ENCODE measurements at regions not wholly inside any gene's neighbourhood (a gene's known extent, or its start where the extent isn't known, plus 50 kb on each side); places are given as distances from the start of the nearest gene placed in this dataset.

DNA sequence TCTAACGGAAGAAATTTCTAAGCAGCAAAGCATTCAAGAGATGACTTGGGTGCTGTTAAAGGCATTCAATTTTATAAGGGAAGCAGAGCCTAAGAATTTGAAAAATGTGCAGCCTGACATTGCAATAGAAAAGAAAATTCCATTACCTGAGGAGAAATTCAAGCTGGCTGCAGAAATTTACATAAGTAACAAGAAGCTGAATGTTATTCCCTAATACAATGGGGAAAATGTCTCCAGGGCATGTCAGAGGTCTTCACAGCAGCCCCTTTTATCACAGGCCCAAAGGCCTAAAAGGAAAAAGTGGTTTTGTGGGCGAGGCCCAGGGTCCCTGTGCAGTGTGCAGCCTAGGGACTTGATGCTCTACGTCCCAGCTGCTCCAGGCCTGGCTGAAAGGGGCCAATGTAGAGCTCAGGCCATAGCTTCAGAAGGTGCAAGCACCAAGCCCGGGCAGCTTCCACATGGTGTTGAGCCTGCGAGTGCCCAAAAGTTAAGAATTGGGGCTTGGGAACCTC, 306.7 kb downstream of the RDH14 start:
- DNase-seq (ENCODE audit: low read depth): no peak

DNA sequence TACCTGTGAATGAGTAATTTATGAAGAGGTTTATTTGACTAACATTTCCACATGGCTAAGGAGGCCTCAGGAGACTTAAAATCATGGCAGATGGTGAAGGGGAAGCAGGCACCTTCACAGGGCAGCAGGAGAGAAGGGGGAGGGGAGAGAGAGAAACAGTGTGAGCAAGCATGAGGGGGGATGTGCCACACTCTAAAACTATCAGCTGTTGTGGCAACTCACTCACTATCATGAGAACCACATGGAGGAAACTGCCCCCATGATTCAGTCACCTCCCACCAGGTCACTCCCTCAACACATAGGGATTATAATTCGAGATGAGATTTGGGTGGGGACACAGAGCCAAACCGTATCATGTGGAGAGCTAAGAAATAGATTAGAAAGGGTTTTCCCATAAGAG, 309.0 kb downstream of the RDH14 start:
- DNase-seq (ENCODE audit: low read depth): no peak

DNA sequence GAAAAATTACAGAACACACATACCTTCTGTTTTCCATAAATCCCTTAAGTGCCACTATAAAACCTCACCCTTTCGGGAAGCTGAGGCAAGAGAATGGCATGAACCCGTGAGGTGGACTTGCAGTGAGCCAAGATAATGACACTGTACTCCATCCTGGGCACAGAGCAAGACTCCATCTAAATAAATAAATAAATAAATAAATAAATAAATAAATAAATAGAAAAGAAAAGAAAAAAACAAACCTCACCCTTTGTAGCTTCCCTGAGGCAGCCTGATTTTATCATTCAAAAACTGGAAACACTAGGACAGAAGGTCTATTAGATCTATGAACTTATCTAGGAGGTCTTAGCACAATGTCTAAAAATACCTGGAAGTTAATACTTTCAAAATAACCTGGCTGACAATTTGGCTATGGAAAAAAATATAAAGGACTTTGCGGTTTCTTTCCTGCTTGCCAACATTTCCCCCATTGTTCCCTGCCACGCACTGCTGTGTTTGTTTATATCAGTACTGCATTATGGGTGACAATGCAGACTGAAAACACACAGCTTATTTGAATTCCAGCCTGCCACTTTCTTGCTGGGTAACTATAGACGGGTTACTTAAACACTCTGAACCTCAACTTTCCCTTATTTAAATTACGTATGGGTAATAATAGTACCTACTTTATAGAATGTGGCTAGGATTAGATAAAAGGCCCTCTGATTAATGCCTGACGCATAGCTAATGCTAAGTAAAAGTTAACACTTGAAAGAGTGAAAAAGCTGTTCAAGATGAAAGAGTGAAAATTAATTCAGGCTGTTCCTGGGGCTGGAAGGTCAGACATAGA, 313.0 kb downstream of the RDH14 start:
- no peak for DNase-seq (ENCODE audit: low read depth)

DNA sequence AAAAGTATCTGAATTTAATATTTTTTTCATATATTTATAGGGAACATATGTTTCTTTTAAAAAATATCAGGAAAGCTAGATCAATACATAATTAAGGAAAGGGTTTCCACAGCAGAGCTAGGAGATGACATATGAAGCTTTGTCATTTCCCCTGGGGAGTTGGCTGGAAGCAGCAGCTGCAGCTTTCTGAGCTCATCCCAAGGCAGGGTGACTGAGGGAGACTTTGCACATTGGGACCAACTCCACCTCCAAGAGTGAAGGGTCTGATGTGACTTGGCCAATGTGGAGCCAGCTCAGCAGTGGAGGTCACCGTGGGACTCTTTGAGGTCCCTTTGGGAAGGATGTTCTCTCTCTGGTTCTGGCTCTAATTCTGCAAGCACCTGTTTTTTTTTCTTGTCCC, 315.1 kb downstream of the RDH14 start:
- DNase-seq (ENCODE audit: low read depth): no peak

DNA sequence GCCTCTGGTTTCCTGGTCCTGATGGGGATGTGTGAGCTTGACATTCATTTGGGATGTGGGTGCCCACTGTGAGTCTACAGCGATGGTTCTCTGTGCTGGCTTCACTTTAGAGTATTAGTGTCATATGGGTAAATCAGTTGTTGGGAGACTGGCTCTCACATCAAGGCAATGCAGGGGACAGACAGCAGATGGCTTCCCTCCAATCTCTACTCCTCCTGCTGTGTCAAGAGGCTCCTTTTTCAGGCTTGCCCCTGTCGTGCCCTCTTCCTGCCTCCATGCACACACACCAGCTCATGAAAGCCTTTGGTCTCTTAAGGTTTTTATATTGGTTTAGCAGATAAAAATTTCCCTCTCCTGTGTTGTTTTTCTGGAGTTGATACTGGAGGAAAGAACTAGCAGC, 315.6 kb downstream of the RDH14 start:
- no peak for DNase-seq (ENCODE audit: low read depth)

DNA sequence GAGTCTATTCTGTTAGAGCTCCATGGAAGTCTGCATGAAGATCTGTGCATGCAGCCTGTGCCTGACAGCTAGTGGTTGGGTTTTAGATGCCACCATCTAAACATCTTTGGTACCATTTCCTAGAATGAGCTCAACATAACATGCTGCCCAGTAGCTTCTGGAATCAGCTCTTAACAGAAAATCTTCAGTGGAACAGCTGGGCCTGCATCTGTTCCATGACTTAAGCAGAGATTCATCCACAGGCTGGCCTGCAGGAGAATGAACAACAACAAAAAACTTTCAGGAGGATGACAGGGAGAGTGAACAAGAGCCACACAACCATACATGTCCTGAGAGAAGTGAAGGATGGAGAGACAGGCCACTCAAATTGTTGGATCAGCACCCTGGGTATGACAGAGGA, 316.6 kb downstream of the RDH14 start:
- no peak for DNase-seq (ENCODE audit: low read depth)

DNA sequence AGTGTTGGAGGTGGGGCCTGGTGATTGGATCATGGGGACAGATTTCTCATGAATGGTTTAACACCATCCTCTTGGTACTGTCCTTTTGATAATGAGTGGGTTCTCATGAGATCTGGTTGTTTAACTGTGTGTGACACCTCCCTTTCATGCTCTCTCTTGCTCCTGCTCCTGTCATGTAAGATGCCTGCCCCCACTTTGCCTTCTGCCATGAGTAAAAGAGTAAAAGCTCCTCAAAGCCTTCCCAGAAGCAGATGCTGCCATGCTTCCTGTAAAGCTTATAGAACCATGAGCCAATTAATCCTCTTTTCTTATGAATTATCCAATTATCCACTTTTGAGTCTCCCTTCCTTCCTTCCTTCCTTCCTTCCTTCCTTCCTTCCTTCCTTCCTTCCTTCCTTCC, 317.7 kb downstream of the RDH14 start:
- no peak for DNase-seq (ENCODE audit: low read depth)

DNA sequence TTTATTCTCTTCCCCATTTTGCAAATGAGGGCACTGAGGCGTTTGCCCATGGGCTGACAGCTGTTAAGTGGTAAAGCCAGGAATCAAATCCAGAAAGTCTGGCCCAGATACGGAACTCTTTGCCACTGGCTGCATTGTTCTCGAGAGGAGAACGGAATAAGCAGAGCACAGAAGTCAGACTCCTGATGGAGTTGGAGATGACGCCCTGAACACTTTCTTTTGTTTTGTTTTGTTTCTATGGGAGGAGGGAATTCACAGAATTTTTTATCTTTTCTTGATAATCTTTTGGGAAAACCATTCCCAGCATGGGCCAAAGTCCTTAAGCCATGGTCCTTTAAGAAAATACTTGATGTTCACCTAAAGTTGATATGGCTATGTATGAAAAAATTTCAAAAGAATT, 322.2 kb downstream of the RDH14 start:
- no peak for DNase-seq (ENCODE audit: low read depth)

DNA sequence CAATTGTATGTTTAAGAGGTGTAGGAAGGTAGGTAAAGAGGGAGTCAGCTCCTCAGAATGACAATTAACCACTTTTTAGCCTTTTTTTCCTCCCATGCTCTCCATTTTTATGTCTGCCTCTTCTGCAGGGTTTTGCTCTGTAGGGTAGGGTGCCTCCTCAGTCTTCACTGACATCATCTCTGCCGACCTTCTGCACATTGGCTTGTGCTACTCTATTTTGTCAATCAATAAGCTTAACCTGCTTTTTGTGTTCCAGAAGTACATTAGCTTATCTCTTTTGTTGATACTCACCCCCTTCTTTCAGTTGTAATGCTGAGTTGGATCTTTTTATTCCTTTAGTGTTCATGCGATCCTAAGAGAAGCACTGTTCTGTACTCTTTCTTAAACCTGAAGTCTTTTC, 323.2 kb downstream of the RDH14 start:
- DNase-seq (ENCODE audit: low read depth): no peak

DNA sequence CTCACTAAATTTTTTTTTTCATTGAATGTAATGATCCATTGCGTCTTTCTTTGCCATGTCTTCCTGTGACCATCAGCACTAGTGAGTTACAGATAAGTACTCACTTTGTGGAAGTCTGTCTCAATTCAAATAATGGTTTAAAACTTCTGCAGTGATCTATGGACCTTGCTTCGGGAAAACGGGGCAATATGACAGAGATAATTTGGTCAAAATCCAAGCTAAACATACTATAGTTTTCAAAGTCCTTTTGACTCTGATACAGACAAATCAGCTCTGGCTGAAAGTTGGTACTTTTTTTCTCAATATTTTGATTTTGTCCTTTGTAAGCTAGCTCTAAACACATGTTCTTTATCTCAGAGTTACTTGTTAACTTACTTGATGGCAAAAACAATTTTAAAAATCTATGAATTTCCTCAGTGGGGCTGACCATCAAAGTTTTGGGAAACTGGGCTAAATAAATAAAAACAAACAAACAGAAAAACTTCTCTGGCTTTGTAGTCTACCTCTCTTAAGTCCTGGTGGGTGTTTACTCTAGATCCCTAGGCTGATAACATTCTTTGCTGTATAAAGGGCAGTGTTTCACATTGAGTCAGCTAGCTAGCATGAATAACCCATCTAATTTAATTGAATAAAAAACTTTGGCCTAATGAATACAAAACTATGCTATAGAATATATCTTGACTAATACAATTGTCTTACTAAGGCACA, 327.6 kb downstream of the RDH14 start:
- DNase-seq (ENCODE audit: low read depth): no peak

DNA sequence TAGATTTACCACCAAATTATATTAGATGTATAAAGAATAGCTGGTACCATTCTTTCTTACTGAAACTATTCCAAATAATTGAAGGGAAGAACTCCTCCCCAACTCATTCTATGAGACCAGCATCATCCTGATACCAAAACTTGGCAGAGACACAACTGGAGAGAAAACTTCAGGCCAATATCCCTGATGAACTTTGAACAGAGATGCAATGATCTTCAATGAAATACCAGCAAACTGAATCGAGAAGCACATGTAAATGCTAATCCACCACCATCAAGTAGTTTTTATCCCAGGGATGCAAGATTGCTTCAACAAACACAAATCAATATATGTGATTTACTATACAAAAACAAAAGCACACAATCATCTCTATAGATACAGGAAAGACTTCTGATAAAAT, 329.8 kb downstream of the RDH14 start:
- DNase-seq (ENCODE audit: low read depth): no peak

DNA sequence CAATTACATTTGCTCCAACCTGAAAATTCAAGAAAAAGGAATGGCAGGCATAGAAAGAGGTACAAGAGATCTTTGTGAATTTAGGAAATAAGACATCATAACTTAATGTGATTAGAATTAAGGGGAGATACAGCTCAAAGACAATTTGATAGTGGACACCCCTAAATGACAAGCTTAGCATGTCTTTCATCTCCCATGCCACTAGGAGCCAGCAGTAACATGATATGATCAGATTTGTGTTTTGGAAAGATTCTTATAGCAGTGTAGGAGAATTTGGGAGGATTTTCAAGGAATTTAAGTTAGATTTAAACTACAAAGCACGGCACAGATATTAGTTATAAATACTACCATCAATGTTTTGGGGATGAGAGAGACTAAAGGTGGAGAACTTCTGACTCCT, 340.8 kb downstream of the RDH14 start:
- no peak for DNase-seq (ENCODE audit: low read depth)

DNA sequence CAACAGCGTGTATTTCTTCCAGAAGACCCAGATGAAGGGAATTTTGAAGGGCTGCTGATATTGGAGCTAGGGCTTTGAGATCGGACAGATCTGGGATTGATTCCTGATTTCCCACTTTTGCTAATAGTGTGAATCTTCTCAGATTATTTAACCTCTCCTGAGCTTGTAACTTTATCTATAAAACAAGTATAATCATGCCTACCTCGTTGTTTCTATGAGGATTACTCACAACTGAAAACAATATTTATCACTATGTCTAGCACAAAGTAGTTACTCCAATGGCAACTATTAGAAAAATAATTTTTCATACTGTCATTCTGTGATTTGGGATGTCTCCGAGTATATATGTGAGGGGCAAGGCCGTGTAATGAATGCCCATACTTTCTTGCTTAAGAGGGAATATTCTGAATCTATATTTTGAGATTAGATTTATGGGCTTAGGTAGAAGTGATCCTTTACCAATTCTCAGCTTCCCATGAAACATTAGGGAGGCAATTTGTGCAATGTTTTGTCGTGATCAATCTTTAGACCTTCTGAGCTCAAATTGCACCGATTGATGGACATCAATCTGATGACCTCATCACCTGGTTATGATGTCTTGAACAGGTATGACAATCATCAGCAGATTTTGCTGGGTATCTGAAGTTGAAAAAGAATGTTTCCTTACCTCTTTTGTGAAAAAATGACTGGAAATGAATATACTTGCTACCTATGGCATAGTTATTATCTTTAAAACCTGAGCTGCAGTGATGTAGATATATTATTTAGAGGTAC, 339.9 kb downstream of the KCNS3 start:
- DNase-seq (ENCODE audit: low read depth): no peak

DNA sequence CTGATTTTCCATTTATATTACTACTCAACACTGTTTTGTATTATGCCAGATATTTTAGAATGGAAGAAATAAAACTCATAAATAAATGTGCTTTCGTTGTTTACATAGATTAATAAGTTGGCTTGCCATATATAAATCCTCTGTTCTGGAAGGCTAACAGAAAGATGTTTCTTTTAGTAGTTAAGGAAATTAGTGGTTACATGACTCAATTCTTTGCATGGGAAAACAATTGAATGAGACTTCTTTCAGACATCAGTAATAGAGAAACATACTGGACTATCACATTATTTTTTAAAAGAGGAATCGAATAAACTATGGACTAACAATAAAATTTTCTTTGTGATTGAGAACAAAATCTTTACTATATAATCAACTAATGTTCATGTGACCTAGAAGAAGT, 336.5 kb downstream of the KCNS3 start:
- no peak for DNase-seq (ENCODE audit: low read depth)

DNA sequence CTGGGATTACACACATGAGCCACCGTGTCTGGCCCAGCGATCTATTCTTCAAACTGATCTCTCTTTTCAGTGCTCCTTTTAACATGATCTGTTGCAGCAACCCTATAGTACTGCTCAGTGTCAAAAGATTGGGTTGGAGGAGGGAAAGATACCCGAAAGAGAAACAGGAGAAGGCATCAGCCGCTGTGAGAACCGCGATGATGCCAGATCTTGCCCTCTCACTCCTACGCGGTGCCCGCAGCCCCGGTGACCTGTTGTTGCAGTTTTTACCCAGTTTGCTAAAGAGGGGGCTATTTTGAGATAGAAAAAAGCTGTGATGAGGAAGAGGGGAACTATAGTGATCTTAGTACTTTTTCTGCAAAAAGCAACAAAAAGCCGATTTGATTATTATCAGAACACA, 335.5 kb downstream of the KCNS3 start:
- DNase-seq (ENCODE audit: low read depth): no peak

DNA sequence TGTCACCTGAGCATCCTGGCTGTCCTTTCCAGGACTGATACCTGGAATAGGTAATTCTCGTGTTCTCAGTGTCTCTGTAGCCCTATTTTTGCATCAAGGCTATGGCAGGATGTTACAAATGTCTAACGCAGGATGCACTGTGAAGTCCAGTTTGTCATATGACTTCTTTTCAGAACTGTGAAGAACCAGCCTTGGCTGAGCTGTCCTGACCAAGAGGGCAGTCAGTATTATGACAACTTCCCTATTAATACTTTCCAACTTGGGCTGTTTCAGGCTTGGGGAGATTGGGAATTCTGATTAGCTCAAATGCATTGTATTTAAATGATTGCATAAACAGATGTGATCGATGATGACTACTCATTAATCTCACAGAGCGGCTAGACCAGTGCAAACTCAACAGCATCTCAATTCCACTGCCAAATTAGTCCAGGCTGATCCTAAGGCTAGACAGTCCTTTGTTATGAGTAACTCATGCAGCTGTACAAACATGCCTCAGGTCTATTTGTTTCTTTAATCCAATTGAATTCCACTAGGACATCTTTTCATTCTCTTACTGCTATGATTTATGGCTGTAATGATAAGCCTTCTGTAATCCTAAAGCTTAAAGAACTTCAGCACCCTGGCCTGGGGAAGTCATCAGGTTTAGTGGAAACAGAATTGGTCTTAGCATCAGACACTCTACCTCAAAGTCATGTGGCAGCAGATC, 331.6 kb downstream of the KCNS3 start:
- DNase-seq (ENCODE audit: low read depth): no peak

DNA sequence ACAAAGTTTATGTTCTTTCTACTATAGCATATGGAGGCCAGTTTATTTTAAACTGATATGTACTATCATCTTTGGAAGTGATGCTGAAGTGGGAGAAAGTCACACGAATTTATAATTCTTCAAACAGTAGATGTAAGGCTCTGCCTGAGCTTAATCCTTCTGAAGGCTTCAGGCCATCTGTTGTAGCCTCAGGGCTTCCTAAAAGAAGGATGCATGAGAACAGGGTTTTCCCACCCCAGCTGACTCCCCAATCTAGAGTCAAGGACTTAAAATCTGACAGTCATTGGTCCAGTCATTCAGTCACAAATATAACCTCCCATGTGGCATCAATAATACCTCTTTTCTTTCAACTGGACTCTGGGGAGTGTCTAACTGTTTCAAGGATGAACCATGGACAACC, 330.5 kb downstream of the KCNS3 start:
- DNase-seq (ENCODE audit: low read depth): no peak

DNA sequence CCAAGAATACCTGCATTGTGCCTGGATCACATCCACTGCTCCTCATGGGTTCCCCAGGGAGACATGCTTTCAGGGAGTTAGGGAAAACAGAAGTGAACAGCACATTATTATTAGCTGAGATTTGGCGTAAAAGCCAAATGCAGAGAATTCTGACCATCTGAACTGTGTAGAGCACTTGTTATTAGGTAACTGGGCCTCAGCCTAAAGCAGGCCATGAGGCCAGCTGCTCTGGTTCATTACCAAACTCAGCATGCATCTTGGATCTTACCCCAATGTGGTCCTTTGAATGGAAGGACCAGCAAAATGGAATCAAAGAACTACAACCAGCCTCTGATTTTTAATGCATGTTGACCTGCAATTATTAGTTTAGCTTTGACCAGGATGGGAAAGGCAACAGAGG, 322.3 kb downstream of the KCNS3 start:
- no peak for DNase-seq (ENCODE audit: low read depth)

DNA sequence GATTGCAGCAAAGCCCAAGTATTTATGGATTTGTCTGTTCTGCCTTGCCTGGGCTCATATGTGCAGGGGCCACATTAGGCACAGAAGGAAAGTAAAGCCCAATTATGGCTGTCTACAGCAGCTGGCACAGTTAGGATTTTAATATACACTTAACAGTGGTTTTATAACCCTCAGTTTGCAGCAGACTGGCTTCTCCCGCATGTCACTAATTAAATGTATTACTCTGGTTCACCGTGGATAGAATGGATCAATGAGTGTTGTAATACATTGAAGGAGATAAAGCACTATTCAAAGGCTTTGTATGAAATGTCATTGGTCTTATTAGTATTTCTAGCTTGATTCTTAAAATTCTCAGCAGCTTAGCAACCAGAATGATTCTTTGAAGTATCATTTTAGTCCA, 320.2 kb downstream of the KCNS3 start:
- DNase-seq (ENCODE audit: low read depth): no peak

DNA sequence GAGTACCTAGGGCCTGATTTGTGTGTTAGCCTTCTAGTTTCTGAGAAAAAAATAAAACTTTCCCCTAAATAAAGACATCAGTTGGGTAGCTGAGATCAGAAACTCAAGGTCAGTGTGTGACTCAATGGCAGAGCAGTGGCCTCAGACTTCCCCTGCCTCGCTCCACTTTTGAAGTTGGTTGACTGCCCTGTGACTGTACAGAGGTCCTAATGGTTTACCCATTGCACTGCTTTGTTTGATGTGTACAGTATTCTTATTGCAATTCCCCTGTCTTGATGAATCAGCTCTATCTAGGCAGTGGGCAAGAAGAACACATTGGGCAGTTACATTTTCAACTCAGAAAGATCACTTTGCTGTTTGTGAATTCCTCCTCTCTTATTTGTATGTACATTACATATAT, 315.7 kb downstream of the KCNS3 start:
- no peak for DNase-seq (ENCODE audit: low read depth)

DNA sequence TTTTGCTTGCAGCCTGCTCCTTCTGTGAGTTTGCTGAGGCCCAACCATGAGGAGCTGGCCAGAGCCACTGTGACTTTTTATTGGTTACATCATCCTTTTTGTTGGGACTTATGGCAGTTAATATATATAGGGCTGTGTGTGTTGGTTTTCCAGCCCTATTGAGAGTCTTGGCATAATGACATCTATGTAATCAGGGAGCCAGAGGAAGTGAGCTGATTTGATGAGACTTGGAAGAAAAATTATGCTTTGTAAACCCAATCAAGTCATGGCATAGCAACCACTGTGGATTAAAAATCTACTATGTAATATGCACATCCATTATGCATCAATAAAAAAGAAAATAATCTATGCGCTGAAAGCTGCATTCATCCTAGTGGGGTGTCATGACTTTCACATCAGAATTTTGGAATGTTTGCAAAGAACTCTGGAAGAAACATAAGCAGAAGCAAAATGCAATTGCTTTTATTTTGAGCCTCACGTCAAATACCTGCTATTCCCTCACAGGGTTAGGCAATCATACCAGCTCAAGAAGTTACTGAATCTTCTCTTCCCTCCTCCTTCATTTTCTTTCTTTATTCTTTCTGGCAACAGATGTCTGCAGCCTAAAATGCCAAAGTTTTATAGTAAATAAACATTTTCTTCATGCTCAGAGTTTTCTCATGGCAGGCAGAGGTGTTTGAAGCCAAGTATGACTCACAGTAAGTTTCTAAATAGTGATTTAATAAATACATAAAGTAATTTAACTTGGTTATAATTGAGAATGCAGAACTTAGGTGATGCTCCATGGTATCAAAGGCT, 308.5 kb downstream of the KCNS3 start:
- DNase-seq (ENCODE audit: low read depth): no peak
